ENCODE measurements at regions not wholly inside any gene's neighbourhood (a gene's known extent, or its start where the extent isn't known, plus 50 kb on each side); places are given as distances from the start of the nearest gene placed in this dataset.

GRCh38 chr13:84590663-84591062 lies 708.4 kb upstream of the SLITRK1 start:
- ChIA-PET CTCF (no interaction called here), SMC1A (ENCODE audit: uncharacterized antibody, unreplicated experiment) (interaction anchor here (0.6 kb wide), 2 partner anchors 110 to 733 kb away, joined by 3 read pairs; no protein-coding TSS in a partner anchor), RAD21 (ENCODE audit: unreplicated experiment) (no interaction called here), POLR2A (no interaction called here)
- no TSS peak for BruUV-seq (replicated peaks)
- no peak overlapping the region for H3K27ac ChIP-seq (ENCODE audit: control insufficient read depth, insufficient read depth)
- FAIRE-seq (no peak), DNase-seq (ENCODE audit: low read depth, low spot score) (no peak), ATAC-seq (no peak)
- no peak overlapping the region for H3K9ac ChIP-seq (ENCODE audit: control insufficient read depth, insufficient read depth, low read length)
- H3K4me1 ChIP-seq (ENCODE audit: control insufficient read depth, insufficient read depth, low read length) = no peaks in the 10 kb centered on the region
- TF ChIP-seq RUNX3 (IDR thresholded peaks at IDR 0.05; ENCODE audit: low read length) = no peak
- TF ChIP-seq SKIL (IDR thresholded peaks at IDR 0.05; ENCODE audit: low read depth, poor library complexity, severe bottlenecking) = no peak
- no peak for TF ChIP-seq CHD1 (IDR thresholded peaks at IDR 0.05; ENCODE audit: low read depth, low read length)
- no peak for TF ChIP-seq MTA3 (IDR thresholded peaks at IDR 0.05; ENCODE audit: borderline replicate concordance, low read length)
- TF ChIP-seq HDGF (IDR thresholded peaks at IDR 0.05) = no peak
- TF ChIP-seq YY1 (IDR thresholded peaks at IDR 0.05; ENCODE audit: low read depth, low read length) = no peak
- TF ChIP-seq NFXL1 (IDR thresholded peaks at IDR 0.05; ENCODE audit: borderline replicate concordance) = no peak
- no peak for TF ChIP-seq POLR2AphosphoS2 (IDR thresholded peaks at IDR 0.05; ENCODE audit: low read depth, low read length)
- no peak for TF ChIP-seq NR2F1 (conservative IDR thresholded peaks at IDR 0.05)
- no peak for TF ChIP-seq POU2F2 (IDR thresholded peaks at IDR 0.05; ENCODE audit: borderline replicate concordance, low read depth, low read length)
- TF ChIP-seq ZBTB11 (CRISPR knock-in tag; IDR thresholded peaks at IDR 0.05) = no peak
- H4K20me1 ChIP-seq (ENCODE audit: control insufficient read depth, insufficient read depth) = no peaks in the 10 kb centered on the region
- WGBS (ENCODE audit: insufficient coverage, insufficient replicate concordance, low lambda C conversion rate, missing lambda C conversion rate) = 56% methylated on average over 2 of the region's 2 CpGs
- no peaks in the 10 kb centered on the region for H3K79me2 ChIP-seq (ENCODE audit: control insufficient read depth, insufficient read depth, low read length)
- H3K9me3 ChIP-seq (replicated peaks; ENCODE audit: control insufficient read depth, insufficient read depth, low read length) = no peaks in the 10 kb centered on the region
- in situ Hi-C loops (cut with MboI) = no loop called here
- no peak overlapping the region for H2AFZ ChIP-seq (ENCODE audit: control insufficient read depth, low read depth, low read length)
- intact Hi-C loops (cut with micrococcal nuclease; ENCODE audit: unreplicated experiment) = no loop called here
- H3K36me3 ChIP-seq (ENCODE audit: control insufficient read depth in 2 of 2, insufficient read depth in 2 of 2, low read length in 1 of 2) = no peaks in the 10 kb centered on the region
- H3K4me2 ChIP-seq (ENCODE audit: control insufficient read depth, insufficient read depth) = no peak overlapping the region
- H3K27me3 ChIP-seq (replicated peaks in 1 of 2; ENCODE audit: control insufficient read depth in 2 of 2, insufficient read depth in 2 of 2, low read length in 1 of 2) = no peaks in the 10 kb centered on the region
- no peak overlapping the region for H3K4me3 ChIP-seq
